B cell (primary cell): ENCODE measurements at regions not wholly inside any gene's neighbourhood (a gene's known extent, or its start where the extent isn't known, plus 50 kb on each side); places are given as distances from the start of the nearest gene placed in this dataset.

Source experiments
- ATAC-seq: fragments of 200-7000 bp; cut with Tn5 transposase; one replicate; pipeline ENCODE4 v1.10.0; 2021; ENCODE audit warnings: low read depth, mild to moderate bottlenecking, moderate number of reproducible peaks, moderate library complexity
- CTCF ChIA-PET: fragments of 350-600 bp; sonication (Branson Sonifier 250); formaldehyde crosslinking; loops from one replicate; lab custom pipeline; 2021; ENCODE audit warnings: antibody characterized with exemption, inconsistent platforms; lab: Charles Lee
- POLR2A ChIA-PET: fragments of 350-600 bp; sonication (Branson Sonifier 250); formaldehyde crosslinking; loops from one replicate; lab custom pipeline; 2021; ENCODE audit warnings: antibody characterized with exemption; lab: Charles Lee
- DNase-seq: peaks from one replicate; pipeline ENCODE4 v3.0.0; 2013
- H2AFZ ChIP-seq: 2 replicates; pipeline ENCODE4 v1.6.1; 2012; ENCODE audit warnings: mild to moderate bottlenecking, low read depth, low read length; ENCODE audit not compliant: insufficient read depth, poor library complexity, severe bottlenecking
- H3K27ac ChIP-seq, 2 donors: 1 replicate in 1 of 2; 2 replicates in 1 of 2; pipeline ENCODE4 v1.5.1; 2012 to 2013; ENCODE audit warnings: low read length in 2 of 2, mild to moderate bottlenecking in 2 of 2, moderate library complexity in 1 of 2
- H3K27me3 ChIP-seq, 4 experiments: fragments of 200-600 bp in 1 of 4; sonication (generic) in 1 of 4; replicated peaks in 1 of 4; 1 replicate in 2 of 4; 2 replicates in 2 of 4; pipeline versions ENCODE4 v1.6.1 to v1.7.0; 2013 to 2016; ENCODE audit warnings: low read length in 3 of 4, mild to moderate bottlenecking in 2 of 4, mixed read lengths in 1 of 4, moderate library complexity in 1 of 4; ENCODE audit not compliant: insufficient read depth in 4 of 4, control insufficient read depth in 3 of 4; ENCODE audit errors: control extremely low read depth in 1 of 4
- H3K36me3 ChIP-seq, 2 experiments: replicated peaks in 1 of 2; 1 replicate in 1 of 2; 2 replicates in 1 of 2; pipeline versions ENCODE4 v1.6.1 to v1.7.1; 2013; ENCODE audit warnings: low read length in 1 of 2; ENCODE audit not compliant: insufficient read depth in 2 of 2, control insufficient read depth in 1 of 2; ENCODE audit errors: control extremely low read depth in 1 of 2, extremely low read depth in 1 of 2
- H3K4me1 ChIP-seq, 2 donors: fragments of 200-600 bp in 1 of 2; sonication (generic) in 1 of 2; 1 replicate in 1 of 2; 2 replicates in 1 of 2; pipeline versions ENCODE4 v1.5.1 to v1.6.1; 2013 to 2017; ENCODE audit warnings: low read length in 2 of 2; ENCODE audit not compliant: control insufficient read depth in 2 of 2, insufficient read depth in 2 of 2
- H3K4me2 ChIP-seq: replicated peaks from 2 replicates; pipeline ENCODE3; 2012; ENCODE audit warnings: mild to moderate bottlenecking, low read depth, low read length; ENCODE audit not compliant: poor library complexity, severe bottlenecking
- H3K4me3 ChIP-seq, 5 experiments: fragments of 200-600 bp in 1 of 5; sonication (generic) in 1 of 5; 1 replicate in 3 of 5; 2 replicates in 2 of 5; pipeline versions ENCODE4 v1.5.1 to v1.7.0; 2011 to 2016; ENCODE audit warnings: low read length in 4 of 5, mild to moderate bottlenecking in 4 of 5, low read depth in 2 of 5, control low read depth in 1 of 5, moderate library complexity in 1 of 5; ENCODE audit not compliant: insufficient read depth in 1 of 5; ENCODE audit errors: control extremely low read depth in 1 of 5, extremely low read depth in 1 of 5
- H3K79me2 ChIP-seq: fragments of 200-600 bp; sonication (generic); one replicate; pipeline ENCODE4 v1.6.0; 2016; ENCODE audit warnings: low read length; ENCODE audit not compliant: control insufficient read depth, insufficient read depth
- H3K9ac ChIP-seq: fragments of 200-600 bp; sonication (generic); 2 replicates; pipeline ENCODE4 v1.6.1; 2017; ENCODE audit warnings: mild to moderate bottlenecking, low read length, moderate library complexity
- H3K9me3 ChIP-seq, 3 donors: one replicate each; pipeline versions ENCODE4 v1.6.1 to v1.7.1; 2013; ENCODE audit warnings: low read length in 2 of 3; ENCODE audit not compliant: control insufficient read depth in 2 of 3, insufficient read depth in 1 of 3; ENCODE audit errors: control extremely low read depth in 1 of 3
- H4K20me1 ChIP-seq: 2 replicates; pipeline ENCODE4 v1.6.0; 2012; ENCODE audit warnings: mild to moderate bottlenecking, low read length; ENCODE audit not compliant: insufficient read depth, control insufficient read depth, poor library complexity, severe bottlenecking
- H3K27ac Mint-ChIP-seq: one replicate; pipeline ENCODE4 v1.8.0; 2021; ENCODE audit warnings: mixed read lengths
- H3K27me3 Mint-ChIP-seq: one replicate; pipeline ENCODE4 v1.8.0; 2021; ENCODE audit warnings: mixed read lengths
- H3K4me1 Mint-ChIP-seq: one replicate; pipeline ENCODE4 v1.8.0; 2021; ENCODE audit warnings: mixed read lengths
- H3K4me3 Mint-ChIP-seq: one replicate; pipeline ENCODE4 v1.8.0; 2021; ENCODE audit warnings: mixed read lengths
- H3K9me3 Mint-ChIP-seq: one replicate; pipeline ENCODE4 v1.8.0; 2022; ENCODE audit warnings: mixed read lengths; ENCODE audit not compliant: insufficient read depth
- EZH2 ChIP-seq: IDR thresholded peaks from 2 replicates; pipeline ENCODE4 v1.6.1; 2012; ENCODE audit warnings: borderline replicate concordance, low read depth, mild to moderate bottlenecking, moderate library complexity, low read length; ENCODE audit not compliant: insufficient read depth, poor library complexity, severe bottlenecking
- WGBS: methylation state at CpG from one replicate; pipeline ENCODE4 v1.1.5; 2013; ENCODE audit warnings: missing lambda C conversion rate; ENCODE audit not compliant: insufficient coverage; 5-methylcytosine and 5-hydroxymethylcytosine counted together
- intact Hi-C: fragments of 100-400 bp; cut with micrococcal nuclease; formaldehyde crosslinking; loops from one replicate; pipeline ENCODE4 v1.10.0; 2022
- TF ChIP-seq, protein P1 (sequence below): fragments of 200-600 bp; IDR thresholded peaks from one replicate; pipeline ENCODE4 v1.8.0; 2022; ENCODE audit warnings: antibody characterized with exemption, mild to moderate bottlenecking

DNA sequence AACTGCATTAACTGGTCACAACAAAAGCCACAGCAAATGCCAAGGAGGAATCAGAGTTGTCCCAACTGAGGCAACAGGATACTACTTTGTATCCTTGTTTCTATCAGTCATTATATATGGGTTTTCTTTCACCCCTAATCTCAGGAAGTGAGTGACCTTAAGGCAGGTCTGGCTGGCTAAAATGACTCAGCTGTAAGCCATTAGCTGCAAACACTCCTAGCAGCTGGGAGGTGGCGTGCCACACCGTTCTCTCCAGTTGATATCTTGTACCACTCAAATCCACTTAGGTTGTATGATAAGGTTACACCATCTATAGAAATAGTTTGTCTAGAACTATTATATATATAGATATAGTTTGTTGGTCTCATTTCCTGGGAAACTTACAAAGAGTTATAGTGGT lies 171.1 kb upstream of the MC4R start:
- no peak overlapping the region for H3K27ac Mint-ChIP-seq
- no peaks in the 10 kb centered on the region for H3K4me1 Mint-ChIP-seq
- no peaks in the 10 kb centered on the region for H3K9me3 ChIP-seq
- peaks cover 3% of the 10 kb centered on the region for H3K27me3 Mint-ChIP-seq
- H3K36me3 ChIP-seq = no peaks in the 10 kb centered on the region
- CTCF ChIA-PET = no interaction called here
- no peak for DNase-seq
- H3K4me2 ChIP-seq = no peak overlapping the region
- ATAC-seq = no peak
- no peaks in the 10 kb centered on the region for H3K4me1 ChIP-seq
- intact Hi-C loops = loop anchor here (10.0 kb wide), 1 partner anchor 1459 kb away; no protein-coding TSS in a partner anchor
- H4K20me1 ChIP-seq = no peaks in the 10 kb centered on the region
- H3K79me2 ChIP-seq = no peaks in the 10 kb centered on the region
- no CpG with 5 or more reads among the region's 2 CpGs for WGBS
- TF ChIP-seq EZH2 = no peak
- TF ChIP-seq, protein P1, sequence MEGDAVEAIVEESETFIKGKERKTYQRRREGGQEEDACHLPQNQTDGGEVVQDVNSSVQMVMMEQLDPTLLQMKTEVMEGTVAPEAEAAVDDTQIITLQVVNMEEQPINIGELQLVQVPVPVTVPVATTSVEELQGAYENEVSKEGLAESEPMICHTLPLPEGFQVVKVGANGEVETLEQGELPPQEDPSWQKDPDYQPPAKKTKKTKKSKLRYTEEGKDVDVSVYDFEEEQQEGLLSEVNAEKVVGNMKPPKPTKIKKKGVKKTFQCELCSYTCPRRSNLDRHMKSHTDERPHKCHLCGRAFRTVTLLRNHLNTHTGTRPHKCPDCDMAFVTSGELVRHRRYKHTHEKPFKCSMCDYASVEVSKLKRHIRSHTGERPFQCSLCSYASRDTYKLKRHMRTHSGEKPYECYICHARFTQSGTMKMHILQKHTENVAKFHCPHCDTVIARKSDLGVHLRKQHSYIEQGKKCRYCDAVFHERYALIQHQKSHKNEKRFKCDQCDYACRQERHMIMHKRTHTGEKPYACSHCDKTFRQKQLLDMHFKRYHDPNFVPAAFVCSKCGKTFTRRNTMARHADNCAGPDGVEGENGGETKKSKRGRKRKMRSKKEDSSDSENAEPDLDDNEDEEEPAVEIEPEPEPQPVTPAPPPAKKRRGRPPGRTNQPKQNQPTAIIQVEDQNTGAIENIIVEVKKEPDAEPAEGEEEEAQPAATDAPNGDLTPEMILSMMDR = no peak
- no peaks in the 10 kb centered on the region for H3K27me3 ChIP-seq
- no peak overlapping the region for H3K4me3 Mint-ChIP-seq
- no peak overlapping the region for H3K27ac ChIP-seq
- POLR2A ChIA-PET = no interaction called here
- H2AFZ ChIP-seq = no peak overlapping the region
- H3K9ac ChIP-seq = no peak overlapping the region
- H3K9me3 Mint-ChIP-seq = no peaks in the 10 kb centered on the region
- H3K4me3 ChIP-seq = no peak overlapping the region

DNA sequence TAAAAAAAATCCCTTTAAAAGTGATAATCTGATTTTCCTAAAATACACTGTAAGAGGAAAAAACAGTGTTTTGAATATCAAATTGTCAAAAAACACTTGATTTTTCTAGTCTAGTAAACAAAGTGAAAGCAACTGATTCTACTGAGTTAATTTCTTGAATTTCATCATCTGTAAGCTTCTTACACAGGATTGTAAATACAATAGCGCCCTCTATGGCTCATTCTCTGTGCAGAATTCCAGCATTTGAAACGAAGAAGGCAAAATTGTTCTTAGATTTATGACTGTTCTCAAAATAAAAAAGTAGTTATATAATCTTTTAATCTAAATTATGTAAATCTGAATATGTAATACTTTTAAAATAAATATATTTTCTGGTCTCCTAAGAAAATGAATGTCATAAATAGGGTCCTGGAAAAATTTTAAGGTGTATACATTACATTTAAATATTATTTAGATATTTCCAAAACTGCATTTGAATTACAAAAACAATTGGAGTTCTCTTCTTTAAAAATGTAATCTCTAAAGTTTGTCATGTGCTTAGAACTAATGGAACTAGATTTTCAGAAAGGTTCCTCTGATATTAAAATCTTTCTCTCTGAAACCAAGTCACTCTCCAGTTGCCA lies 176.9 kb upstream of the MC4R start:
- POLR2A ChIA-PET = no interaction called here
- Histone ChIP-seq H3K79me2 (no peaks in the 10 kb centered on the region), H3K36me3 (no peaks in the 10 kb centered on the region), H4K20me1 (no peaks in the 10 kb centered on the region), H3K9me3 (peaks cover 0 to 11% (median 0%) of the 10 kb centered on the region in 3 donors), H3K27me3 (no peaks in the 10 kb centered on the region), H3K4me2 (no peak overlapping the region), H3K9ac (no peak overlapping the region), H2AFZ (no peak overlapping the region), H3K4me1 (no peaks in the 10 kb centered on the region), H3K4me3 (no peak overlapping the region), H3K27ac (no peak overlapping the region)
- CTCF ChIA-PET = interaction anchor here (0.7 to 8.5 kb wide), 12 partner anchors 11 to 1300 kb away, joined by 3 to 88 read pairs (median 4); no protein-coding TSS in a partner anchor
- Mint-ChIP-seq H3K4me1 (no peaks in the 10 kb centered on the region), H3K27ac (no peak overlapping the region), H3K4me3 (no peak overlapping the region), H3K9me3 (no peaks in the 10 kb centered on the region), H3K27me3 (no peaks in the 10 kb centered on the region)
- WGBS = no CpG with 5 or more reads among the region's 2 CpGs
- DNase-seq = peak; percentile 52
- no peak for ATAC-seq
- no peak for TF ChIP-seq EZH2
- TF ChIP-seq, protein P1 = peak; percentile 86
- intact Hi-C loops = loop anchor here (5.0 to 10.0 kb wide), 4 partner anchors 917 to 1465 kb away; no protein-coding TSS in a partner anchor
